Activated T-helper 1 cell treated with anti-CD3 and anti-CD28 coated beads, Interleukin-12 subunit alpha, Interleukin-12 subunit beta, Interleukin-2, Interleukin-4 antibody, amounts not matched to agents 30 ng/mL and 10 ng/mL and 1 ng/mL, durations not matched to agents 14 hours and 24 hours and 36 hours (primary cell): ENCODE measurements at regions not wholly inside any gene's neighbourhood (a gene's known extent, or its start where the extent isn't known, plus 50 kb on each side); places are given as distances from the start of the nearest gene placed in this dataset.

ENCODE experiments used
- DNase-seq: peaks from one replicate; pipeline ENCODE4 v3.0.0; 2021; ENCODE audit warnings: low spot score
- H3K27ac Mint-ChIP-seq: one replicate; pipeline ENCODE4 v1.8.0; 2021; ENCODE audit warnings: mild to moderate bottlenecking, mixed read lengths
- H3K27me3 Mint-ChIP-seq: one replicate; pipeline ENCODE4 v1.8.0; 2022; ENCODE audit warnings: mild to moderate bottlenecking, moderate library complexity, mixed read lengths; ENCODE audit not compliant: insufficient read depth
- H3K36me3 Mint-ChIP-seq: one replicate; pipeline ENCODE4 v1.8.0; 2021; ENCODE audit warnings: low read depth, mixed read lengths
- H3K4me1 Mint-ChIP-seq: one replicate; pipeline ENCODE4 v1.8.0; 2021; ENCODE audit warnings: low read depth, mixed read lengths
- H3K4me3 Mint-ChIP-seq: one replicate; pipeline ENCODE4 v1.8.0; 2021; ENCODE audit warnings: mild to moderate bottlenecking, moderate library complexity, mixed read lengths
- H3K9me3 Mint-ChIP-seq: one replicate; pipeline ENCODE4 v1.8.0; 2021; ENCODE audit warnings: mixed read lengths
- intact Hi-C: fragments of 100-400 bp; cut with micrococcal nuclease; formaldehyde crosslinking; loops from one replicate; pipeline ENCODE4 v1.15.1; 2024

GRCh38 chr7:132630834-132631233 lies 54.6 kb upstream of the PLXNA4 start:
- peaks cover 10% of the 10 kb centered on the region for H3K27me3 Mint-ChIP-seq
- intact Hi-C loops = no loop called here
- no peak overlapping the region for H3K27ac Mint-ChIP-seq
- no peak overlapping the region for H3K4me3 Mint-ChIP-seq
- no peak for DNase-seq
- no peaks in the 10 kb centered on the region for H3K4me1 Mint-ChIP-seq
- no peaks in the 10 kb centered on the region for H3K36me3 Mint-ChIP-seq
- H3K9me3 Mint-ChIP-seq = no peaks in the 10 kb centered on the region
